Hematopoietic multipotent progenitor cell treated with erythropoietin and hydrocortisone succinate and interleukin-3 and kit ligand, for 8 days (in vitro differentiated cells): ENCODE measurements at regions not wholly inside any gene's neighbourhood (a gene's known extent, or its start where the extent isn't known, plus 50 kb on each side); places are given as distances from the start of the nearest gene placed in this dataset.
"Not testable (repeated sequence)": the region's sequence is repeated elsewhere in the genome, so short reads cannot be mapped to it uniquely, and the experiment has no call there.

Source experiments
- DNase-seq: peaks from one replicate; pipeline ENCODE4 v3.0.0-alpha.2; 2015

GRCh38 chr4:177256950-177257349 is 52.7 kb upstream of the NEIL3 start:
- DNase-seq = no peak

GRCh38 chr4:177259466-177259865 is 50.2 kb upstream of the NEIL3 start:
- DNase-seq = not testable (repeated sequence)
